HG03066 (cell line): ENCODE measurements at regions not wholly inside any gene's neighbourhood (a gene's known extent, or its start where the extent isn't known, plus 50 kb on each side); places are given as distances from the start of the nearest gene placed in this dataset.
A peak's percentile ranks its signal among the peaks of the same experiment; 100 is the strongest.
"Not testable (repeated sequence)": the region's sequence is repeated elsewhere in the genome, so short reads cannot be mapped to it uniquely, and the experiment has no call there.

ENCODE experiments used
- ATAC-seq: cut with Tn5 transposase; IDR thresholded peaks from one replicate; pipeline ENCODE4 v1.9.1; 2021; ENCODE audit warnings: low read depth; ENCODE audit not compliant: unreplicated experiment

DNA sequence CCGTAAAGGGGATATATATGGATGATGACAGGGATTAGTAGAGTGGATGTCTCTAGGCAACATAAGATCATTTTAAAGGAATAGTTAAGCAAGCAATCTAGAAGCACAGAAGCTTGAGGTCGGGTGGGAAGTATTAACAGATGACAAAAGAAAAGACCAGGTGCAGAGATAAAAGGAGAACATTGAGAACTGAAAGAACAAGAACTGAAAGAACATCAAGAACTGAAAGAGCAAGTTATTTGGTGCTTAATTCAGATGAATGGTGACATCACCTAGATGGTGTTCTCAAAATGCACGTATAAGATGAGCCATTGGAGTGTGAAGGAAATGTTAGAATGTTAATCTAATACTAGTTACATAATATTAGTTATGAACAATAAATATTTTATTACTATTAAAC, 224.0 kb upstream of the PDE3A start:
- ATAC-seq: peak; percentile 87

DNA sequence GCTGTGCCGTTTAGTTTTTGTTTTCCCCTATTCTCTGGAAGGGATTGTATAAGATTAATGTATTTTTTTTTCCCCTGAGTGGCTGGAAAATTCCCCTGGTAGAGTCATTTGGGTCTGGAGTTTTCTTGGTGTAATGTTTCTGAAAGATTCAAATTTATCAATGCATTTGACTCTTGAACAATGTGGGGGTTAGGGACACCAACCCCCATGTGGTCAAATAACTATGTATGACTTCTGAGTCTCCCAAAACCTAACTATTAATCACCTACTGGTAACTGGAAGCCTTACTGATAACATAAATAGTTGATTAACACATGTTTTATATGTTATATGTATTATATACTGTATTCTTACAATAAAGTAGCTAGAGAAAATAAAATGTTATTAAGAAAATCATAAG, 220.1 kb upstream of the PDE3A start:
- no peak for ATAC-seq

DNA sequence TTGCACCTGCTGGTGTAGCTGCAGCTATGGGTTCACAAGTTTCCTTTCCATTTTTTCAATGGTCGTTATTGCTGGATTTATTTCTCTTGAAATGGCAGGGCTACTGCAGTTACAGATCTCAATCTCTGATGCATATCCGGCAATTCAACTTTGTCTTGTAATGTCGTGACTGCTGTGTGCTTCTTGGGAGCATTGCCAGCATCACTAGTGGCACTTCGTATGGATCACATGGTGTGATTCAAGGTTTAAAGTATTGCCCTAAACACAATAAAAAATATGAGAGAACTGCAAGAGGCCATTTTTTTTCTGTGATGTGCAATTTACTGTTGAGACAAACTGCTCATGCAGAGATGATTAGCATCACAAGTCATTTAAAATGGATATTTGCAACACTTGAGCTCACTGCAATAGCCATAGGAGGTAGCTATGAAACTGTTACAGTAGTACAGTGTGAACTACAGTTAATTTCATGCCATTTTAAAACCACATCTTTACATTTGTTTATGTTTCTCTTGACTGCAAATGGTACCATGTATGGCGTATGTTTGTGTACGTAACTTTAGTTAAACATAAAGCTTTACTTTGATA, 217.4 kb upstream of the PDE3A start:
- no peak for ATAC-seq

DNA sequence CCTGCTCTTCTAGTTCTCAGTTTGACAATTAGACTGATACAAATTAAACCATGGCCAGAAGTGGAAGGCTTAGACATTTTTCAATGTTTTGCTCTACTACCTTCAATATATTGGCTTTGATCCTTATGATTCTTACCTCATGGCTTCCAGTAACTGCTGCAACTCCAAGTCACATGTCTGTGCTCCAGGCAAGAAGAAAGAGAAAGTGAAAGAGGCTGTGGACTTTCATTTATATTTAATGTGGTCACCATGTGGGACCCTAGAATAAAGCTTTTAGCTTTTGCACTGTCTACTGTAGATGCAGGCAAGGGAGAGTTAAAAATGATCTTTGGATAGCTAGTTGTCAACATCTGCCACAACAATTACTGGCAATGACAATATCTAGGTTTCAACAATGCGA, 214.3 kb upstream of the PDE3A start:
- ATAC-seq: no peak

DNA sequence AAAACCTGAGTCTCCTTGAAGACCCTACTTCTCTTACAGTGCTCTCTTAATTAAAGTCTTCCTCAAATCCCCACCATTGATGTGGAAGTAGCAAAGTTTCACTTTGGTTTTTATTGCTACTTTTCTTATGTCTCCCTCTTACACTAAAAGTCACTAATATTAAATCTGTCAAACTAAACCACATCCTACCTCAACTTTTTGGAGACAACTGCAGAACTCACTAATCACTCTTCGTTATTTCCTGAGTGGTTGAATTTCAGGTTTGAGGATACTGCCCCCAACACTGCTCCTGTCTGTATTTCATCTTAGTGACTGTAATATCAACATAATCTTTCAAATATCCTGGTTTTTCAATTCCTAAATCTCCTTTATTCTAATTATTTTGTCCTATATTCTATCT, 213.0 kb upstream of the PDE3A start:
- no peak for ATAC-seq

DNA sequence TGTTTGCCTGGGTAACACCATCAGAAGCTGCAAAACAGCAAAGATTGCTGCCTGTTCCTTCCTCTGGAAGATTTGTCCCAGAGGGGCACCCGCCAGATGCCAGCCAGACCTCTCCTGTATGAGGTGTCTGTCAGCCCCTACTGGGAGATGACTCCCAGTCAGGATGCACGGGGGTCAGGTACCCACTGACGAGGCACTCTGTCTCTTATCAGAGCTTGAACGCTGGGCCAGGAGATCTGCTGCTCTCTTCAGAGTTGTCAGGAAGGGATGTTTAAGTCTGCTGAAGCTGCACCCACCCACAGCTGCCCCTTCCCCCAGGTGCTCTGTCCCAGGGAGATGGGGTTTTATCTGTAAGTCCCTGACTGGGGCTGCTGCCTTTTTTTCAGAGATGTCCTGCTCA, 207.4 kb upstream of the PDE3A start:
- not testable (repeated sequence) for ATAC-seq

DNA sequence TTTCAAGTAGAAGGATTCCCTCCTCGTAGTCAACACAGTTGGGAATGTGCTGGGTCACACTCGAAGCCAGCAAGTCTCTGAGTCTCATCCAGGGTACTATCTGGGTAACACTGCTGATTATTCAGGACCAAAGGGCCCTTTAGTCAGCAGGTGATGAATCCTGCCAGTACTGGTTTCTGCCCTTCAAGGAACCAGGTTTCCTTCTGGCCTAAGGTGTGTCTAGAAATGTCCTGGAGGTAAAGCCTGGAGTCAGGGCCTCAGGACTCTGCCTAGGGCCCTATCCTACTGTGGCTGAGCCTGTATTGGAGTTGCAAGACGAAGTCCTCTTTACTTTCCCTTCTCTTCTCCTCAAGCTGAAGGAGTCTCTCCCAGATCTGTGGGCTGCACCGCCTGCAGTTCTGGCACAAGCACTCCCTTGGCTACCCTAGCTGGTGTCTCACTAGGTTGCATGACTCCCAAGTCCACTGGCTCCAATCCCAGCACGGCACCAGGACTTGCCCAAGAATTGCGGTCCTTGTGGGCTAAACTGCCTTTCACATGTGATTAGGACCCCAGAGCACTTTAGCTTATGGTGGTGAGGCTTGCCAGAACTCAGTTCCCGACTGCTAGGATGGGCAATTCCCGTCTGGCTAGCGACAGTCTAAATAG, 193.7 kb upstream of the PDE3A start:
- ATAC-seq: no peak

DNA sequence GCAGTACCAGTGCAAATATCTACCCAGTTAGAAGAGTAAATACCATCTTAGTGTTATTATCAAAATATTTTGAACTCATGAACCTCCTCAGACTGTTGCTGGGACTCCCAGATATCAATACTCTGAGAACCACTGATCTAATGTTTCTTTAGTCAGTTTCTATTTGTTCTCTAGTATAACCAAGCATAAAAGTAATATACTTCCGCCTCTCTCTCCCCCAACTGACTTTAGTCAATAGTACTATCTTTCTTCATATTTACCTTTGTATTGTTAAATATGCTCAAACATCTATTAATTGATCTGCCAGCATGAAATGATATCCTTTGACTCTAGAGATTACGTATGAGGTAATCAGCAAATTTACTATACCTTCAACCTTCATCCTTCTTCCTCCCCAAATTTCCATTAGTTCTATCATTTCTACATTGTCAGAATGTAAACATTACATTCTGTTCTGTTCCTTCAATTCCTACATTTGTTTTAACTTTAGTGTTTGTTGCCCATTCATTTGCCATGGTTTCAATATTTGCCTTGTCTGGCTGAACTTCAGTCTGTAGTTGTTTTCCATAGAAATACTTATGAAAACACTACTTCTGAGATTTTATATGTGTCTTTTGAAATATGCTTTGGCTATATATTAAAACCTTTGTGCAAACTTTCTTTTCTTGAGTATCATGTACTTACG, 192.5 kb upstream of the PDE3A start:
- ATAC-seq: no peak

DNA sequence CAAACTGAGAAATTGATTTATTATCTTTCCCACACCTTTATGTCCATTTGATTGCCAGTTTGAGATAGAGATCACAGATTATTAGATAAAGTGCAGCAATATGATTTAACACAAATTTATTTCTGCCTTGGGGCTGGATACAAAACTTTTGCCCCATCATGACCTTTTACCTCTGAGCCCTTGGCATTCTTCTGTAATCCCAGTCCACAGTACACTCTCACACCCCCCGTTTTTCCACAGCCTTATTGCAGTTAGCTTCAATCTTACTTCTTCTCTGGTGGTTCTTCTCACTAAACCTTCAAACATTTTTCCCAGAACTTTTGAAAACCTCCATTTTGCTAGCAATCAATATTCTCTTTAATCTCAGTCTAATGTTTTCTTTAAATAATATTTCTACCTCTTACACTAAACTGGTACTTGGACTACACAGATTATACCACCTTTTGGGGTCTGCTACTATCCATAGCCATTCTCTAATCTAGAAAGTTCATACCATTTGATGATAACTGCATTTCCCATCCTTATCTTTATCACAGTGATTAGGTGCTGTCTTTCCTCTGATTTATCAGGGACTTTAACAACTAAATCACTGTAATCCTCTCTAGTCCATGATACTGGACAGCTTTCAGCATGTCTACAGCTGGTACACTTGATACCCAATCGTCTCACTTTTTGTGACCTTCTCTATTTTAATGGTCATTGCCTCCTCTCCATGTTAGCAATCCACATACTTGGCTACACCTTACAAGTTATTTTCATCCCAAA, 186.7 kb upstream of the PDE3A start:
- no peak for ATAC-seq

DNA sequence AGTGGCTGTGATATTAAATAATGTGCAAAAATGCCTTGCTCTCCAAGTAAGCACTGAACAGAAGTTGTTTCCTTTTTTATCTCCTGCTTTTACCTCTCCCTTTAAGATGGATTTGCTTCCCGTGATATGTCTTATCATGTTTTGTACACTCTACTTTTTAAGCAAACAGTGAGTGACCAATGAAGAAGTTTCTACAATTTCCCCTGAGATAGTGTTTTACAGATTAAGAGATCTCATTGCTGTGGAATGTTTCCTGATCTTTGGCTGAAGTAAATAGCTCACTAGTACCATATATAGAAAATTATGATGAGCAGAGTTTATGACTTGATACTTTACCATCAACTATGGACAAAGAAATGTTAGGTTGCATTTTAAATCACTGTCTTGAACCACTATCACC, 184.8 kb upstream of the PDE3A start:
- ATAC-seq: no peak

DNA sequence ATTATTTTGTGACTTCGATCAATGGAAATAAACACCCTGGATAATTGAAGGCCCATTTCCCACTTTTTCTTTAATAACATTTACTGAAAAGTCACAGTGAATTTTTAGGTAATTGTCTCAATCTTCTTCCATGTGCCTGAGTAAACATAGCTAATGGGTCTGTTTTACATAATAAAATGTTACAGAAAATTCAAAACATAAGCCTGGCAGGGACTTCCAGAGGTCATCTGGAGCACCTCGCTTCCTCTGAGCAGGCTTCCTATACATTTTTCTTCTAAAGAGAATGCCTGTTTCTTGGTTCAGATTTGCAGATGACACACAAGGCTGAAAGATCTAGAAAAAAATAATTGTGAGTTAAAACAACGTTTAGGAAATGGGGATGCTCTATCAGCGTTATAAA, 183.8 kb upstream of the PDE3A start:
- no peak for ATAC-seq

DNA sequence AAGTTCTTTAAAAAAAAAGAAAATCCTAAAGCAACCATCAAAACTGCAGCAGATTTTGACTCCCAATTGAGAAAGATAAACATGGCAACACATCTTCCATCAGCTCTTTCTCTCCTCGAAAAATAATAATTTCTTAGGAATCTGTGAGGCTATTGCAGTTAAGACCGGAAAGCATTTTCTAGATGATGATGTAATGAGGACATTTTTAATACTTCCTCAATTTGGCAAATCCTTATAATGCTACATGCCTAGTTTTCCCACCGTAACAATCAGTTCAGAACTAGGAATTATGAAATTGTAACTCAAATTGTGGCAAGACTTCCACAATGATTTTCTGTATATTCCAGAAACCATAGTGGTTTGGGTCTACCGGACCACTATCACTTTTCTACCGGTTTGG, 180.9 kb upstream of the PDE3A start:
- ATAC-seq: no peak

DNA sequence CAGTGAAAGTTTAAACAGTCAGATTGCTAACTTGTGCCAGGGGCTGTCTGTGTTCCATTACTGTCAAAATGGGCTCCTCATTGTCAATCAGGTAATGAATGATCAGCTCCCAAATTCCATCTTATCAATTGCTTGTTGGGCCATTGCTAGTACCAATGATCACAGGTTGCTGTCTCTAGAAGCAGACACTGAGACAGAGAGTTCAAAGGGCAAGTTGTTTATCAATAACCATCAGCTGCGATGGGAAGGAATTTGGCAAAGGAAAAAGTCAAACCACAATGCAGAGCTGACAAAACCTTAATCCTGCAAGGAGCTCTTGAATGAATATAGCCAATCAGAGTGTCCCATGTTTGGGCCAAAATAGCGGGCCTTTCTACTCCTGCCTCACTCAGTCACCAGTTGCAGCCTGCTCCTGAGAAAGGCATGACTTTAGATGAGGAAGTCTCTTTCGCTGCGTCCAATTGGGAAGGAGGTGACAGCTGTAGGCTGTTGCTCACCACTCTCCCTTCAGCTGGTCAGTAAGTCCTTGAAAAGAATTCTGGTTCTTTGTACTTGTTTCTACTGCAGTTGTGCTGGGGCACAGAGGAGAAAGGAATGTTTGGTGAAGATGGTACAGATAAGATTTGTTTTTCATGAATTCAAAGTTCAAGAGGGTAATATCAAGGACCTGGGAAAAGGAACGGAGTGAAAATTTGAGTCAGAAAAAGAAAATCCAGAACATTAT, 179.2 kb upstream of the PDE3A start:
- no peak for ATAC-seq

DNA sequence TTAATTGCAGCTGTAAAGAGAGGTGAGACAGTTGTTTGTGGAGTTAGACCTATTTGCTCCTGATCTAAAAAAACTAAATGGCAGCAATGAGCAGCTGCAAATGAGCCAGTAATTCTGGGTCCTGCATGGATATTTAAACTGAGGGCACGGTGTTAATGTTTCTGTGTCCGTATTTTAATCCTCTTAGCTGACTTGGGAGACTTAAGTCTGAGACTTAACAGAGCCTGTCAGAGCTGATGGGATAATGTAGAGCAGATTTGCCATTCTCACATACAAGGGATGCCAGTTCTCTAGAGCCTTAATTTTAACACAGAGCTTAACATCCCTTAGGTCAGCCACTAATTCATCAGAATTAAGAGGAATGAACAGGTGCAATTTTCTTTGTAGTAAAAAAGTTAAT, 178.6 kb upstream of the PDE3A start:
- no peak for ATAC-seq

DNA sequence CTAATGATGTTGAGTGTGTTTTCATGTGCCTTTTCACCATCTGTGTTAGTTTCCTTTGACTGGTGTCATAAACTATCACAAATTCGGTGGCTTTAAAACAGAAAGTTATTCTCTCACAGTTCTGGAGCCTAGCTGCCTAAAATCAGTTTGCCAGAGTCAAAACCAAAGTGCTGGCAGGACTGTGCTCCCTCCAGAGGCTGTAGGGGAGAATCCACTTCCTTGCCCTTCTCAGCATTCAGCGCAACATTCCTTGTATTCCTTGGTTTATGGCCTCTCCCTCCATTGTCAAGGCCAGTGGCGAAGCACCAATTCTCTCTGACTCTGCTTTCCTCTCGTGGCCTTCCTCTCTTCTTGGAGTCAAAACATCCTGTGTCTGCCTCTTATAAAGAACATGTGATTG, 174.2 kb upstream of the PDE3A start:
- no peak for ATAC-seq

DNA sequence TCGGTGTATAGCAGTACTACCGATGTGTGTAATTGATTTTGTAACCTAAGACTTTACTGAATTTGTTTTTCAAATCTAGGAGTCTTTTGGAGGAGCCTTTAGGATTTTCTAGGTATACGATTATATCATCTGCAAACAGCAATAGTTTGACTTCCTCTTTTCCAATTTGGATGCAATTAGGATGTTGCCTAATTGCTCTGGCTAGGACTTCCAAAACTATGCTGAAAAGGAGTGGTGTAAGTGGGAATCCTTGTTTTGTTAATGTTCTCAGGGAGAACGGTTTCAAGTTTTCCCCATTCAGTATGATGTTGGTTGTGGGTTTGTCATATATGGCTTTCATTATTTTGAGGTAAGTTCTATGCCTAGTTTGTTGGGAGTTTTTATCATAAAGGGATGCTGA, 171.6 kb upstream of the PDE3A start:
- ATAC-seq: no peak

DNA sequence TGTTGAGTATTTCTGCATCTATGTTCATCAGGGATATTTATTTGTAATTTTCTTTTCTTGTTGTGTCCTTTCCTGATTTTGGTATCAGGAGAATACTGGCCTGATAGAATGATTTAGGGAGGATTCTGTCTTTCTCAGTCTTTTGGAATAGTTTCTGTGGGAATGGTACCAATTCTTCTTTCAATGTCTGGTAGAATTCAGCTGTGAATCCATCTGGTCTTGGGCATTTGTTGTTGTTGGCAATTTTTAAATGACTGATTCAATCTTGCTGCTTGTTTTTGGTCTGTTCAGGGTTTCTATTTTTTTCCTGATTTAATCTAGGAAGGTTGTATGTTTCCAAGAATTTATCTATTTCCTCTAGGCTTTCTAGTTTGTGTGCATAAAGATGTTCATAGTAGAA, 170.9 kb upstream of the PDE3A start:
- ATAC-seq: no peak

DNA sequence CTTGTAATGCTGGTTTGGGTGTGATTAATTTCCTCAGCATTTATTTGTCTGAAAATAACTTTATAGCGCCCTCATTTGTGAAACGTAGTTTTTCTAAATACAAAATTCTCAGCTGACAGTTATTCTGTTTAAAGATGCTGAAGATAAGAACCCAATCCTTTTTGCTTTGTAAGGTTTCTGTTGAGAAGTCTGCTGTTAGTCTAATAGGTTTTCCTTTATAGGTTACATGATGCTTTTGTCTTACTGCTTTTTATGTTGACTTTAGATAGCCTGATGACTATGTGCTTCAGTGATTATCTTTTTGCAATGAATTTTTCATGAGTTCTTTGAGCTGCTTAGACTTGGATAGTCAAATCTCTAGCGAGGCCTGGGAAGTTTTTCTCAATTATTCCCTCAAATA, 168.6 kb upstream of the PDE3A start:
- ATAC-seq: no peak

DNA sequence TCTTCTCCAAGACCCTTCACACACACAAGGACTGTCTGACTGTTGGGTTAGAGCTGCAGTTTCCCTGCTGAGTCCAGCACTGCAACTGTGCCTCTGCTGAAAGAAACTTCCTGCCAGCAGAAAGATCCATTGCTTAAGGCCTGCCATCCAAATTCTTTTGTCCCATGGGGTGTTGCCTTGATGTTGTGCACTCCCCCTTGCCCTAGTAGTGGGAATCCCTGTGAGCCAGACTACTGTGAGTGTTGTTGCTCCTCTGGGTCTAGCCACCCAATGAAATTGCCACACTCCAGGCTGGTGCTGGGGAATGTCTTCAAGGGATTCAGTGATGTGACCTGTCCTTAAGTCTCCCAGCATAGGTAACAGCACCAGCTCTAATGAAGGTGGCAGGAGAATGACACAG, 166.6 kb upstream of the PDE3A start:
- ATAC-seq: no peak

DNA sequence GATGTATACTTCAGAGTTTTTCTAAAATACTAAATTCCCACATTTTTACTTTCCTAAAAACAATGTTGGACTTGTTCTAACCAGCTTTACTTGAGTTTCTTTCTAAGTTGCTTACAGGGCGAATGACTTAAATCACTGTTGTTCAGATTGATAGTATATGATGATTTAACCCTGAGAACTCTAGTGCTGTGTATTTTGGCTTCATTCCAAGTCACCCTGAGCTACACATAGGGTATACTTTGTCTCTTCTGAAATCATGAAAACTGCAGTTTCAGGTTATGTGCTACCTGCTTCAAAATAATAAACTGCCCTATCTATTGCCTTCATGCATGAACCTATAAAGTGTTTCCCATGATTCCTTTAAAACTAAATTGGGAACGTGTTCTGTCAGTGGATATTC, 162.5 kb upstream of the PDE3A start:
- ATAC-seq: no peak

DNA sequence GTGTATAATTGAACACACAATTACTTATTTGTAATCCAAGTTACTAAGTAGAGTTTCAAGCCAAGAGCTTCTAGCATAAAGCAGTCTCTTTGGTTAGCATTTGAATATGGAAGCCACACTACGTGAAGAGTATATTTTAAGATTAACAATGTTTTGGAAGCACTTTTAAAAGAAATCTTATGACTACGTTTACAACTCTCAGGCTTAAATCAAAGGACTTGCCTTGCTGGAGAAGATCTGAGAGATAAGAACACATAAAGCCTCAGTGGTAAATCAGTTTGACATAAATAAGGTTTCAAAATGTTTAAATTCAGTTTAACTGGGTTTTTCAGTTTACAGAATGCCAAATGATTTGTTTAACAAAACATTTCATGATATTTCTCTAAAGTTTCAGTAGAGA, 161.9 kb upstream of the PDE3A start:
- ATAC-seq: no peak
